ENCODE measurements at regions not wholly inside any gene's neighbourhood (a gene's known extent, or its start where the extent isn't known, plus 50 kb on each side); places are given as distances from the start of the nearest gene placed in this dataset.

- H3K4me2 ChIP-seq, result no peak overlapping the region
- TF ChIP-seq EZH2phosphoT487 (IDR thresholded peaks at IDR 0.05) (no peak), EZH2 (IDR thresholded peaks at IDR 0.05) (no peak), CTCF (IDR thresholded peaks at IDR 0.05) (no peak)
- no peak overlapping the region for H3K4me3 ChIP-seq
- no peaks in the 10 kb centered on the region for H4K20me1 ChIP-seq (ENCODE audit: low read depth)
- no peaks in the 10 kb centered on the region for H3K79me2 ChIP-seq (ENCODE audit: low read depth)
- no peaks in the 10 kb centered on the region for H3K9me3 Mint-ChIP-seq
- H3K27me3 ChIP-seq, result no peaks in the 10 kb centered on the region
- no peak for DNase-seq (ENCODE audit: low spot score)
- H3F3A ChIP-seq (ENCODE audit: low read depth), result no peaks in the 10 kb centered on the region
- no peaks in the 10 kb centered on the region for H3K9me3 ChIP-seq (ENCODE audit: low read depth)
- no peak overlapping the region for H3K9ac ChIP-seq
- H3K27me3 Mint-ChIP-seq (ENCODE audit: insufficient read depth, low read depth), result no peaks in the 10 kb centered on the region
- H3K27ac ChIP-seq, result no peak overlapping the region
- H3K36me3 ChIP-seq, result no peaks in the 10 kb centered on the region
- H3K4me1 ChIP-seq, result no peaks in the 10 kb centered on the region
- no peak overlapping the region for H3K4me3 Mint-ChIP-seq
- H3K4me1 Mint-ChIP-seq, result no peaks in the 10 kb centered on the region
- no peaks in the 10 kb centered on the region for H3K36me3 Mint-ChIP-seq
- H2AFZ ChIP-seq (replicated peaks), result no peak overlapping the region
- H3K27ac Mint-ChIP-seq, result no peak overlapping the region
Observed at GRCh38 chr4:72714482-72715279, 145.7 kb upstream of the ADAMTS3 start.

- DNase-seq (ENCODE audit: low spot score), result no peak
- H4K20me1 ChIP-seq (ENCODE audit: low read depth), result no peaks in the 10 kb centered on the region
- H3K27ac Mint-ChIP-seq, result no peak overlapping the region
- H3K9me3 Mint-ChIP-seq, result peaks cover 2% of the 10 kb centered on the region
- no peak overlapping the region for H3K4me2 ChIP-seq
- H3K9me3 ChIP-seq (ENCODE audit: low read depth), result no peaks in the 10 kb centered on the region
- H3K79me2 ChIP-seq (ENCODE audit: low read depth), result no peaks in the 10 kb centered on the region
- H3K27ac ChIP-seq, result no peak overlapping the region
- H3K36me3 ChIP-seq, result no peaks in the 10 kb centered on the region
- H3K4me3 Mint-ChIP-seq, result no peak overlapping the region
- no peak overlapping the region for H3K9ac ChIP-seq
- TF ChIP-seq CTCF (IDR thresholded peaks at IDR 0.05), result no peak
- TF ChIP-seq EZH2 (IDR thresholded peaks at IDR 0.05), result no peak
- TF ChIP-seq EZH2phosphoT487 (IDR thresholded peaks at IDR 0.05), result no peak
- H3K4me1 ChIP-seq, result no peaks in the 10 kb centered on the region
- H3F3A ChIP-seq (ENCODE audit: low read depth), result no peaks in the 10 kb centered on the region
- H2AFZ ChIP-seq (replicated peaks), result no peak overlapping the region
- H3K4me3 ChIP-seq, result no peak overlapping the region
- H3K27me3 ChIP-seq, result no peaks in the 10 kb centered on the region
- H3K4me1 Mint-ChIP-seq, result peaks cover 2% of the 10 kb centered on the region
- no peaks in the 10 kb centered on the region for H3K27me3 Mint-ChIP-seq (ENCODE audit: insufficient read depth, low read depth)
- no peaks in the 10 kb centered on the region for H3K36me3 Mint-ChIP-seq
Observed at GRCh38 chr4:72712997-72713396, 144.0 kb upstream of the ADAMTS3 start.

GRCh38 chr4:72709475-72709874, 140.5 kb upstream of the ADAMTS3 start:
- Mint-ChIP-seq H3K4me3 (no peak overlapping the region), H3K9me3 (peaks cover 3% of the 10 kb centered on the region), H3K27me3 (ENCODE audit: insufficient read depth, low read depth) (no peaks in the 10 kb centered on the region), H3K4me1 (peaks cover 3% of the 10 kb centered on the region), H3K36me3 (no peaks in the 10 kb centered on the region), H3K27ac (no peak overlapping the region)
- Histone ChIP-seq H3F3A (ENCODE audit: low read depth) (no peaks in the 10 kb centered on the region), H3K9ac (no peak overlapping the region), H3K79me2 (ENCODE audit: low read depth) (no peaks in the 10 kb centered on the region), H3K27ac (no peak overlapping the region), H3K4me1 (no peaks in the 10 kb centered on the region), H4K20me1 (ENCODE audit: low read depth) (no peaks in the 10 kb centered on the region), H3K9me3 (ENCODE audit: low read depth) (no peaks in the 10 kb centered on the region), H3K27me3 (no peaks in the 10 kb centered on the region), H3K4me3 (no peak overlapping the region), H3K4me2 (no peak overlapping the region), H3K36me3 (no peaks in the 10 kb centered on the region), H2AFZ (replicated peaks) (no peak overlapping the region)
- TF ChIP-seq CTCF (IDR thresholded peaks at IDR 0.05) (no peak), EZH2 (IDR thresholded peaks at IDR 0.05) (no peak), EZH2phosphoT487 (IDR thresholded peaks at IDR 0.05) (no peak)
- no peak for DNase-seq (ENCODE audit: low spot score)
